HG02678 (cell line): ENCODE measurements at regions not wholly inside any gene's neighbourhood (a gene's known extent, or its start where the extent isn't known, plus 50 kb on each side); places are given as distances from the start of the nearest gene placed in this dataset.

Experiments used
- ATAC-seq: cut with Tn5 transposase; IDR thresholded peaks from one replicate; pipeline ENCODE4 v1.9.1; 2021; ENCODE audit warnings: mild to moderate bottlenecking, moderate library complexity; ENCODE audit not compliant: unreplicated experiment

DNA sequence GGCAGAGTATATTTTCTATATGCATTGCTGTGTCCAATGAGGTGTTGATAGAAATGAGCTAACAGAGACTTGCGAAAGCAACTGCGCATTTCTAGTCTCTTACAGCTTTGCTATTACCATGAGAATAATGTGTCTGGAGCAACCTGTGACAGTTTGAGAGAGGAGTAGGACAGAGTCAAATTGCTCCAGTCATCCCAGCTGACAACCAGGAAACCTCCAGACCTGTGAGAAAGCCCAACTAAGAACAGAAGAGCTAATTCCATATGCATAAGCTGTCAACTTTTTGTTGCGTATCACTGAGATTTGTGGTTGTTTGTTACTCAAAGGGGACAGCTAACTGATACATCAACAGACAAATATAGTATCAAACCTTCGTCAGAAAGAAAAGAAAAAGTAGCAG, 354.1 kb upstream of the LRRC7 start:
- no peak for ATAC-seq

- no peak for ATAC-seq
Observed at GRCh38 chr1:69215883-69216282, 351.8 kb upstream of the LRRC7 start.

GRCh38 chr1:69220672-69221071, 347.1 kb upstream of the LRRC7 start:
- ATAC-seq = no peak

- ATAC-seq = no peak
Observed at GRCh38 chr1:69221524-69221923, 346.2 kb upstream of the LRRC7 start.

- ATAC-seq = no peak
Observed at GRCh38 chr1:69223156-69223555, 344.6 kb upstream of the LRRC7 start.

- ATAC-seq = no peak
Observed at GRCh38 chr1:69228501-69228900, 339.2 kb upstream of the LRRC7 start.

DNA sequence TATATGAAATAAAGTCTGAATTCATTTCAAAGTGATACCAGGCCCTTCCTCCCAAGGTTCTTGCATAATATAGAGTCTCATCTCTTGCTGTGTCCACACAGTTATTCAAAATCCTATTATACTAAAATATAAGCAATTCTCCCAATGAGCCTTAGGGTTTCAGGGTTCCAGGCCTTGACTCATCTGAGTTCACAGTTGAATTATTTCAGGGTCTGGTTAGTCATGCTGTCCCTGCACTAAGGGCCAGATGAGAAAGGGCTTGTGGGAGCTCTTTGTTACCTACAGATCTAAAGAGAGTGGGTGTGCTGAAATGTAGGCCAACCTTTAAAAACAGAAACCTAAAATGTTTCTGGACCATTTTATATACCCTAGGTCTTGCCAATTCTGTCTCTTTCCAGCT, 337.5 kb upstream of the LRRC7 start:
- no peak for ATAC-seq

DNA sequence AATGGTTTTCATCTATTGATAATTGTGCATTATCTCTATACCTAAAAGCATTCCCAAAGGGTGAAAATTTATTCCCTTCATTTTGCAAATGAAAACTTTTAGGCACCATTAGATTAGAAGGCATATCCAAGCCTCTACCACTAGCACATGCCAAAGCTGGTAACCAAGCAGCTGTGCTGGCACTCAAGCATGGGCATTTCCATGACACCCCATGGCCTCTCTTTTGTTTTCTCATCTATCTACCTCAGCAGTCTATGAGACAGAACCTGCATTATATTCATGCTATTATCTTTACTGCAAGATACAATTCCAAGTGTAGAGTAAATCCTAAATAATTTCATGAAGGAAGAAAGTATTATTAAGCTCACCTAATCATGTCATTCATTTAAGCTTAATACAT, 334.3 kb upstream of the LRRC7 start:
- ATAC-seq = no peak

DNA sequence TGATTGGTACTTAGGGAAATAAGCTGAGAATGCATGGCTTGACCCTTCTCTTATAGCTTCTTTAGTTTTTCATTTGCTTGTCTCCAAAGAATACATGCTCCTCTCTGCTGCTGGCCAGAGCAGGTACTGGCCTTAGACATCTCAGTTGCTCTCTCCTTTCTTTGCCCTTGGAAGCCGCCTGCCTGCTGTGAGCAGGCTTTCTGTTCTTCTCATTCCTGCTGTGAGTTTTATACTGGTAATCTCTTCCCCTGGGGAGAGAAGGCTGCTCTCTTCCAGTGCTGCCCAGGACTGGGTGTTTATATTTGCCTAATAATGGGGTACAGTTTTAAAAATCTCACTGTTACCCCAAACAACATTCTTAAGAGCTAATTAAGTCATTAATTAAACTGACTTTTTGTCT, 323.5 kb upstream of the LRRC7 start:
- ATAC-seq = no peak

- ATAC-seq = no peak
Observed at GRCh38 chr1:69246109-69246508, 321.6 kb upstream of the LRRC7 start.

DNA sequence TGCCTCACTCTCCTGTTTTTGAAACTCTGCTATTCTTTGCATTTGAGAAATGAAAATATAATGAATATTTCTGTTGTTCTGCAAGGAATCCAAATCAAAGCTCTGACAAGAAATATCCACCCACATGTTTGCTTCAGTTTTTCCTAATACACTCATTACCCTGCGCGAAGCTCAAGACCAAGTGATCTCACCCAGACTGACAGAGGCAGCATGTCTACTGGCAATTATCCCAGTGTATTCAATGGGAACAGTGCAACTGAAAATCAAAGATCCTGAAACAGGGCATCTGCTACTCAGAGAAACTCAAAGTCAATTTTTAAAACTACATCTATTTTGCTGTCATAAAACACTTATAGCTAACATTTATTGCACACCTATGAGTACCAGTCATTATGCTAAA, 321.0 kb upstream of the LRRC7 start:
- ATAC-seq = no peak

- no peak for ATAC-seq
Observed at GRCh38 chr1:69252696-69253095, 315.0 kb upstream of the LRRC7 start.

DNA sequence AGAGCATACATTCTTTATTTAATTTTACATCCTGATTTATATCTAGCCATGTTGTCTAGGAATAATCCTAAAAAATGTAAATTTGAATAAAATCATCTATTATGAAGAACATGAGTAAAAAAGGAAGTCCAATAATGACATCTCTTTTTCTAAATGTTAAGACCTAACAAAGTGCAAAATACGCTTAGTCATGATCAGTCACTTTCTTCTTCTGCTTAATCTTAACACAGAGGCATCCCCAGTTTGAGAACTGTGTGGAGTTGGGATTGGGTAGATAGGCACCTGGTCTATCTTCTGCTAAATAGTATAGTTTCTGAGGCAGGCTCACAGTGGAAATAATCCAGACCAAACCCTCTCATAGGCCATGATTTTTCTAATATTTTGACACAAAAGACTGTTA, 311.7 kb upstream of the LRRC7 start:
- ATAC-seq = no peak

GRCh38 chr1:69258842-69259241, 308.9 kb upstream of the LRRC7 start:
- ATAC-seq = no peak

DNA sequence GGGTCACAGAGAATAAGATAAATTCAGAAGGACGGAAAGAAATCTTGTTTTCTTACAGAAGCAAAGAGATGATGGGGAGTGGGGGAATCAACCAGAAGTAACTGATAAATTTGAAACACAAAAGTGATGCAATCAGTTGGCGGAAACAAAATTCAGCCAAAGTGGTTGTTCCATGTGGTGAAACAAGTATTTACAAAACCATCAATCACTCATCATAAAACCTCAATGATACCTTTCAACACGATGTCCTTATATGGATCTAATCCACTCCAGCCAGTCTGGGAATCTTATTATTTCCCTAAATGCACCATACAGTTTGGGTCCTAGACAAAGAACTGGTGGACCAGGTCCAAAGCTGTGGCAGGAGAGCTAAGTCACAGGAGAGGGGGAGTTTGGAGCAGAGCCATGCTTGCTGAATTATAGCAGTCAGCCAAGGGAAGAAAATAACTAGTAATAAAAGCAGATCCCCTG, 303.8 kb upstream of the LRRC7 start:
- no peak for ATAC-seq

DNA sequence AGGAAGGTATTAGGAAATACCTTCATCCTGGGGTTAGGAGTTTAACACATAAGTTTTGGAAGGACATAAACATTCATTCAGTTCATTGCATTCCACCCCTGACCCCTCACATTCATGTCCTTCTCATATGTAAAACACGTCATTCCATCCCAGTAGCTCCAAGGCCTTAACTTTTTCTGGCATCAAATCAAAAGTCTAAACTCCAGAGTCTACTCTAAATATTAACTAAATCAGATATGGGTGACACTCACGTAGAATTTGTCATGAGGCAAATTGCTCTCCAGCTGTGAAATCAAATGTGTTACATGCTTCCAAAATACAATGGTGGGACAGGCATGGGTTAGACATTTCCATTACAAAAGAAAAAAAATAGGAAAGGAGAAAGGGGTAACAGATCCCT, 298.2 kb upstream of the LRRC7 start:
- ATAC-seq = no peak

GRCh38 chr1:69271587-69272125, 296.1 kb upstream of the LRRC7 start:
- no peak for ATAC-seq

DNA sequence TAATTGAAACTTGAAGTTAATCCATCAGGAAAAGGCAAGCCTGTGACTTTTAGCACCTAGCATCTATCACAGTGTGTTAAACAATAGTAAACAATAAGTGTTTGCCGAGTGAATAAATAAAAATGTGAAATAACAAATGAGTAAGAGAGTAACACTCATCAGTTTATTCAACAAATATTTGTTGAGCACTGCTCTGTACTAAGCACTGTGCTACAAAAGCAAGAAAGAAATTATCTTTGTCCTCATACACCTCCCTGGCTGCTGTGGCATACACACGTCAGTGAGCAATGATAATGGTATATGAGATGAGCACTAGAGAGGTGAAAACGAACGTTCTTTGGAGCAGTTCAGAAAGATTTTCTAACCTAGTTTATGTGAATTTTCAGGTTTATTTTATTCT, 295.0 kb upstream of the LRRC7 start:
- ATAC-seq = no peak

GRCh38 chr1:69278923-69279322, 288.8 kb upstream of the LRRC7 start:
- ATAC-seq = no peak

- no peak for ATAC-seq
Observed at GRCh38 chr1:69283516-69283915, 284.2 kb upstream of the LRRC7 start.

DNA sequence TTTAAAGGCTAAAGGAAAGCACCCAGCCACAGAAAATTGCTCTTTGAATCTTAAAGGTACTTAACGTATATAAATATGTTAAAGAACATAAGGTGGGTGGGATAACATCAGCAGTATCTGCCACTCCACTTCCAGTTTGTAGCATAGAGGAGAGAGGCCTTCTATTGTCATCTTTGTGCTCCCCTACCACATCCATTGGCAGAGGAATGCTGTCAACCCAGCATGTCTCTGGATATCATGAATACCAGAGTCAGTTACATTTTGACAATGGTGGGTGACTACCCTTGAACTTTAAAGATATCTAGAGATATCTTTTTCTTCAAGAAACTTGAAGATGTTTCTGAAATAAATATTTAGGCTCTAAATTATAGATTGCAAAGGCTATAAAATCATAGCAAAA, 283.2 kb upstream of the LRRC7 start:
- ATAC-seq = no peak

DNA sequence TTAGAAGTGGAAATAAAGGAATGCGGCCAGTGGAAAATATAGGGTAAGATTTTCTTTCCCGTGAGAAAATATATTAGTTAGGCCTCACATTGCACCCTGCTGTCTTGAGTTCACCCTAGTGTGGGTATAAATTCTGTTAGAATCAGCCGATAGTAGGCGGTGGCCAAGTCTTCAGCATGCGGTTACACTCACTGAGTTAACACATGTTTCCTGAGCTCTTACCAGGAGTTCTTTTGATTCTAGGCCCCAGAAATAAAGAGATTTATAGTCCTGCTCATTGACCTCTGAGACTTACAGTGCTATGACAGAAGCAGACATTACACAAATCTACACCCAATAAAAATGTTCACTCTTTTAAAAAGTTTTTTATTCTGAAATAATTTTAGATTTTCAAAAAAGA, 279.3 kb upstream of the LRRC7 start:
- no peak for ATAC-seq

GRCh38 chr1:69290291-69290690, 277.4 kb upstream of the LRRC7 start:
- ATAC-seq = no peak

- ATAC-seq = no peak
Observed at GRCh38 chr1:69291541-69291940, 276.2 kb upstream of the LRRC7 start.
